ENCODE measurements at regions not wholly inside any gene's neighbourhood (a gene's known extent, or its start where the extent isn't known, plus 50 kb on each side); places are given as distances from the start of the nearest gene placed in this dataset.

- no peaks in the 10 kb centered on the region for H3K4me1 Mint-ChIP-seq
- Histone ChIP-seq H4K5ac (ENCODE audit: insufficient read length, low read depth, low read length) (no peak overlapping the region), H3K18ac (ENCODE audit: insufficient read length, low read depth, low read length) (no peak overlapping the region), H4K8ac (replicated peaks; ENCODE audit: insufficient read length, low read depth, low read length) (no peak overlapping the region), H3K14ac (ENCODE audit: insufficient read depth, low read length) (no peak overlapping the region), H3K9me3 (ENCODE audit: control insufficient read depth, low read depth, low read length) (no peaks in the 10 kb centered on the region), H4K20me1 (ENCODE audit: control insufficient read depth, insufficient read depth, insufficient read length) (no peaks in the 10 kb centered on the region), H3K27ac (ENCODE audit: insufficient read length, low read depth, low read length) (no peak overlapping the region), H3K4me2 (ENCODE audit: insufficient read depth, insufficient read length, low read length) (no peak overlapping the region), H3K23me2 (ENCODE audit: insufficient read length, low read depth, low read length, poor library complexity, severe bottlenecking) (no peaks in the 10 kb centered on the region), H3K79me1 (ENCODE audit: insufficient read depth, low read depth, low read length, poor library complexity, severe bottlenecking) (no peaks in the 10 kb centered on the region), H2AFZ (ENCODE audit: low read length) (no peak overlapping the region), H2AK5ac (ENCODE audit: insufficient read length, low read length) (no peak overlapping the region), H2BK20ac (ENCODE audit: low read depth, low read length, poor library complexity, severe bottlenecking) (no peak overlapping the region), H2BK12ac (ENCODE audit: insufficient read length, low read depth, low read length) (no peak overlapping the region), H3K23ac (ENCODE audit: insufficient read length, low read depth, low read length) (no peak overlapping the region), H3K9ac (ENCODE audit: extremely low read depth, insufficient read length, low read length) (no peak overlapping the region), H3K4ac (ENCODE audit: low read depth, low read length) (no peak overlapping the region), H3T11ph (ENCODE audit: low read length) (no peak overlapping the region), H3K56ac (ENCODE audit: insufficient read length, low read depth, low read length) (no peak overlapping the region), H3K27me3 (ENCODE audit: insufficient read depth, low read length) (no peaks in the 10 kb centered on the region), H2BK5ac (ENCODE audit: insufficient read length, low read length) (no peak overlapping the region), H4K91ac (ENCODE audit: insufficient read length, low read depth, low read length) (no peak overlapping the region), H2BK15ac (ENCODE audit: low read depth, low read length) (no peak overlapping the region), H2BK120ac (ENCODE audit: low read depth, low read length, poor library complexity, severe bottlenecking) (no peak overlapping the region), H3K4me1 (ENCODE audit: insufficient read depth, low read length) (no peaks in the 10 kb centered on the region), H3K79me2 (ENCODE audit: insufficient read depth, low read length) (no peaks in the 10 kb centered on the region)
- H3K27me3 Mint-ChIP-seq (ENCODE audit: low read depth) = no peaks in the 10 kb centered on the region
- no peaks in the 10 kb centered on the region for H3K9me3 Mint-ChIP-seq
- no peak for DNase-seq
- no peak overlapping the region for H3K4me3 Mint-ChIP-seq
- no peak overlapping the region for H3K27ac Mint-ChIP-seq
- peak; percentile 64 for TF ChIP-seq CTCF (conservative IDR thresholded peaks at IDR 0.05)
- H3K36me3 Mint-ChIP-seq (ENCODE audit: insufficient read depth in 1 of 3, low read depth in 3 of 3) = no peaks in the 10 kb centered on the region
- no CpG with 5 or more reads among the region's 4 CpGs for WGBS (ENCODE audit: extremely low coverage, insufficient read length, low lambda C conversion rate)
Measured at GRCh38 chr13:70310396-70311119, 202.3 kb upstream of the KLHL1 start.
